G401.6 (cell line): ENCODE measurements at regions not wholly inside any gene's neighbourhood (a gene's known extent, or its start where the extent isn't known, plus 50 kb on each side); places are given as distances from the start of the nearest gene placed in this dataset.
A peak's percentile ranks its signal among the peaks of the same experiment; 100 is the strongest.
"Not testable (repeated sequence)": the region's sequence is repeated elsewhere in the genome, so short reads cannot be mapped to it uniquely, and the experiment has no call there.

Experiments used
- FAIRE-seq: peaks from 2 replicates; lab custom pipeline; 2012; peaks lifted over from hg19 to GRCh38; lab: Jason Lieb, UNC

DNA sequence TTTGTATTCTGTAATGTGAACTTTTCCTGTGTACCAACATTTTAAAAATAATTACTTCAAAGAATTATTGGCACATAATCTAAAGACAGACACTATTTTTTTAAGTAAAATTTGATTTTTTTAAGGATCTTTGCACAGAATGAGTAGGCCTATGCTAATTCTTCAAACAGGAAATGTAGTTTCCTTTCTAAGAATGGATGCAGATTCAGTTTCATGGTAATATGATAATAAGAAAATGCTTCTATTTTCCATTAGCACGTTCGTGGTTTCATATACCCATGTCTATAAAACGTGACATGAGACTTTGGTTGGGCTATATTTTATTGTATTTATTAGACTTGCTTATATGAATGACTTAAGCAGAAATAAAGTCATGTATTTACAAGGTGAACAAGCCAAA lies 191.8 kb upstream of the RBBP8 start:
- no peak for FAIRE-seq

GRCh38 chr18:22742409-22742808 lies 190.7 kb upstream of the RBBP8 start:
- FAIRE-seq = no peak

DNA sequence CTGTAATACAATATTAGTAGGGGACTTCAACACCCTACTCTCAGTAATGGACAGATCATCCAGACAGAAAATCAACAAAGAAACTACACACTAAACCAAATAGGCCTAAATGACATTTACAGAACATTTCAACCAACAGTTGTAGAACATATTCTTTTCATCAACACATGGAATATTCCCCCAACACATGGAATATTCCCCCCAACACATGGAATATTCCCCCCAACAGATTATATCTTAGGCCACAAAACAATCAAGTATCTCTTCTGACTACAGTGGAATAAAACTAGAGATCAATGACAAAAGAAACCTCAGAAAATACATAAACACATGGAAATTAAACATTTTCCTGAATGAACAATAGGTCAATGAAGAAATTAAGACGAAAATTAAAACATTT lies 187.2 kb upstream of the RBBP8 start:
- FAIRE-seq = no peak

DNA sequence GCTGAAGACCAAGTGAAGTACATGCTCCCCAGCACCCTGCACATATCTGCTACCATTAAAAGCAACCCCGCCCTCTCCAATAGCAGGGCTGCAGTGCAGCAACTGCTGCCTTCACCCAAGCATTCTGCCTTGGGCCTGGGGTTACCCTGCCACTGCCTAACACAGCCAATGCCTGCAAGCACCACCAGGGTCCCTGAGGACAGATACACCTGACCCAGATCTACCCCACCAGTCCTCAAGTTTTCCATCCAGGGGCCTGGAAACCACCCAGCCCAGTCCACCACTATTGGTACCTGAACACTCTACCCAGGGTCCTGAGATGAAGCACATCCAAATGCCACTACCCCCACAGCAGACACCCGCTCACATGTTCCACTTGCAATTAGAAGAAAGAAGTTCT lies 181.1 kb upstream of the RBBP8 start:
- no peak for FAIRE-seq

DNA sequence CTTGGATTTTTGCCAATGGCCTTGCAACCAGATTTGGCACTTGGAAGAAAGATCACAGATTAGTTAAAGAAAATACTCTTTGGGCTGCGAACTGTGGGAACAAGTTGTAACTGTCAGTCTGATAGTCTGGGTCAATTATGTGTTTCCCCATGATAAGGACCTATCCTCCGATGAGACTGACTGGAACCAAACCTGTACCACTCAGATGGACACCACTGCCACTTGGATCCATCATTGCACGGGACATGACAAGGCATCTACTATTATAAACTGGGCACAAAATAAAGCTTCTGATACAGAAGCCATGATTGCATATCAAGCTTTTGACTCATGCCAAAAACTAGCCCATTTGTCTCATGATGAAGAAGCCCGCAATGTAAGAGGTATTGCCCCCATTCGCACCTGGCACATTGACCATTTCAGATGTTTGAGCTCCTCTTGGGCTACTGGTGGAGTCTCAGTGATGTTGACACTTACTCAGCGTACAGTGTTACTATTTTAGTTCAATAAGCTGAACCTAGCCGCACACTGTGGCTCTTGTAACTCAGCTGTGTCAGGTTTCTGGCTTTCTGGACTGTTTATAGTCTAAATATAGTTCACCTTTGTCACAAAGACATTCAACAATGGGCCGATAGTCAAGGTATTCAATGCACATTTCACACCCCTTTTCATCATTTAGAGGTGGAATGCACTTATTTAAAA lies 179.8 kb upstream of the RBBP8 start:
- no peak for FAIRE-seq

DNA sequence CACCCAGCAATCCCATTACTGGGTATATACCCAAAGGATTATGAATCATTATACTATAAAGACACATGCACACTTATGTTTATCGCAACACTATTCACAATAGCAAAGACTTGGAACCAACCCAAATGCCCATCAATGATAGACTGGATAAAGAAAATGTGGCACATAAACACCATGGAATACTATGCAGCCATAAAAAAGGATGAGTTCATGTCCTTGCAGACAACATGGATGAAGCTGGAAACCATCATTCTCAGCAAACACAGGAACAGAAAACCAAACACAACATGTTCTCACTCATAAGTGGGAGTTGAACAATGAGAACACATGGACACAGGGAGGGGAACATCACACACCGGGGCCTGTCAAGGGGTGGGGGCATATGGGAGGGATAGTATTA lies 169.1 kb upstream of the RBBP8 start:
- not testable (repeated sequence) for FAIRE-seq

GRCh38 chr18:22765896-22766295 lies 167.2 kb upstream of the RBBP8 start:
- no peak for FAIRE-seq

DNA sequence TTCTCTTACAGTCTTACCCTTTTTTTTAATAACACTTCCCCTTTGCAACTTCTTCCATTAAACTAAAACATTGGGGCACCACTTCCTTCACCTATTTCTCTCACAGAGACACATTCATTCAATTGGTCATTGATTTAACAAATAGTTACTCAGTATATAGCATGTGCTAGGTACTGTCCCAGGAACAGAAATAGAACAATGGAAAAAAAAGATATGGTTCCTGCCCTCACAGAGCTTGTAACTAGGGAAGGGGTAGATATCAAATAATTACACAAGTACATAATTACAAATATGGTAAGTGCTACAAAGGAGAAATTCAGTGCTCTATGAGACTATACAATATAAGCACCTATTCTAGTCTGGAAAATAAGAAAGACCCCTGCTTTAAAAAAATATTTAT lies 165.5 kb upstream of the RBBP8 start:
- no peak for FAIRE-seq

GRCh38 chr18:22773944-22774343 lies 159.2 kb upstream of the RBBP8 start:
- no peak for FAIRE-seq

DNA sequence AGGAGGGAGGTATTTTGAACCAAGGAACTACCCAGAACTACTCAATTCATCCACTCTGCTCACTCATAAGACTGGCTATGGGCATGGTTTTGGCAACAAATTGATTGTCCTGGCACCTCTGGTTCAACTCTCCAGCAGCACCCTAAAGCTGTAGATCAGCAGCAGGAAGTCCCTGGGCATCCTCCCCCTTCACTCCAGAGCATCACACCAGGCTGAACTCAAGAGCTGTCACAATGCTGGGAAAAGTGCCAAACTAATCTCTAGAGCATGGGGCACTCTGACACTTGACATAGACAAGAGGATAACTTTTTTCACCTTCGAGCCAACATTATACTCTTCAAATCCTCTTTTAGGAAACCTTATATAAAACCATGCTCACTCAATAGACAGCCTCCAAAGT lies 154.1 kb upstream of the RBBP8 start:
- no peak for FAIRE-seq

GRCh38 chr18:22783245-22783644 lies 149.9 kb upstream of the RBBP8 start:
- no peak for FAIRE-seq

DNA sequence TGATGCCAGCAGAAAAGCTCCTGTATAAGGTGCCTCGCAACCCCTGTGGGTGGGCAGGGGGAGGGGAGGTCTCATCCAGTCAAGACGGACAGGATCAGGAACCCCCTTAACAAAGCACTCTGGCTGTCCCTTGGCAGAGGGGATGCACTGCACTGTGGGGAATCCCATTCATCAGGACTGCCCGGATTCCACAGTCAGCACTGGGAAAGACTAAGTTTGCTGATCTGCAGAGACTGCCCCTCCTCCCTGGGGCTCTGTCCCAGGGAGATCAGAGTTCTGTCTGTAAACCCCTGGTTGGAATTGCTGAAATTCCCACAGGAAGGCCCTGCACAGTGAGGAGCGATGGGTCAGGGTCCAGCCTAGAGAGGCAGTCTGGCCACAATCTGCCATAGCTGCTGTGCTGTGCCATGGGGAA lies 149.5 kb upstream of the RBBP8 start:
- no peak for FAIRE-seq

DNA sequence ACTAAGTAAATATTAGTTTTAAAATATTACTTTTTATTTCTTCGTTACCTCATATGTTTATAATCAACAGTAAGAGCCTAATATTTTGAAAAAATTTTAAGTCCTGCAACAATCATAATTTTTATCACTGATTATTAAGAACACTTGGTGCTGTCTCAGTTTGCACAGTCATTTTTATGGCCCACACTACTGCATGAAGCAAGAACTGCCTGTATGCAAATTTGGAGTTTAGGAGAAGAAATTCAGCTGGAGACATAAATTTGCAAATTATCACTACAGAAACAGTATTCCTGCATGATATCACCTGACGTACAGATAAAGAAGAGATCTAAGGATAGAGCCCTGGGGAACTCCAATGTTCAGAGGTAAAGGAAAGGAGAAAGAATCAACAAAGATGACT lies 144.1 kb upstream of the RBBP8 start:
- FAIRE-seq = no peak

DNA sequence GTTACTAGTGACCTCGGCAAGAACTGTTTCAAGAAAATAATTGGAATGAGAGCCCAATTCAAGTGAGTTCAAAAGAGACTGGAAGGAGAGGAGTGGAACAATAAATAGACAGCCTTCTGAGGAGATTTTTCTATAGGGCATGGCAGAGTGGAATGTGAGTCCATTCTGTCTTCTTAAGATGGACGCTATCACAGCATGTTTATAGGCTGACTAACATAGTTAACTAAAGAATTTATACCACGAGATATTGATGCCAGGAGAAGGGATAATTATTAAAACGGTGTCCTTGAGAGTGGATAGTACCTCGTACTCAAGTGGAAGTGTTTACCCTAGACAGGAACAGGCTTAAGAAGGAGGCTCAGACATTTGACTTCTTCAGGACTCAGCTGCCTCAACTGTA lies 143.5 kb upstream of the RBBP8 start:
- FAIRE-seq = no peak

- no peak for FAIRE-seq
Measured at GRCh38 chr18:22790545-22791309, 142.4 kb upstream of the RBBP8 start.

GRCh38 chr18:22791310-22791610 lies 141.9 kb upstream of the RBBP8 start:
- FAIRE-seq = no peak

DNA sequence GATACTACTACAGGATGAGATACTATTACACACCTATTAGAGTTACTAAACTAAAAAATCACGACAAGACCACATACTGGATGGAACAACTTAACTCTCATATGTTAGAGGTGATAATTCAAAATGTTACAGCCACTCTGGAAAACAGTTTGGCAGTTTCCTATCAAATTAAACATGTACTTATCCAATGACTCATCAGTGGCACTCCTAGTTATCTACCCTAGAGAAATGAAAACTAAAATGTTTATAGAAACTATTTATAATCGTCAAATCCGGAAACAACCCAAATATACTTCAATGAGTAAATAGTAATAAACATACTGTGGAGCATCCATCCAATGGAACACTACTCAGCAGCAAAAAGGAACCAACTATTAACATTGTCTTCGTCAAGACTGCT lies 137.0 kb upstream of the RBBP8 start:
- FAIRE-seq = no peak

DNA sequence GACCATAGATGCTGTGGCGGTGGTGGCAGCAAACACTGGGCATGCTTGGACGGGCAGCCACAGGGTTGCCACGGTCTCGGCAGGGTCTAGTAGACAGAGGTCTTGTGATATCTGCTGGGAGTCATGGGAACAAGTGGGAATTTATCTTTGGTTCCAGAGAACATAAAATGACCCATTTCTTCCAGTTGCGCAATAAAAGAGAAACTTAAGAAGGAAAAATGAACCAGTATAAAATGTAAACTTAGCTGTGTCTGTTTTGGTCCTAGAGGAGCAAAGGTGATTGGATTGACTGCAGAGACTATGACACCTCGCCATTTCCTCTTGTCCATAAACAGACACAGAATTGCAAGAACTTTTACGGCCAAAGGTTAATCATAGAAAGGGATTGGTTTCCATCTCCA lies 132.6 kb upstream of the RBBP8 start:
- no peak for FAIRE-seq

- FAIRE-seq = peak; percentile 91
Measured at GRCh38 chr18:22813648-22814328, 119.3 kb upstream of the RBBP8 start.

DNA sequence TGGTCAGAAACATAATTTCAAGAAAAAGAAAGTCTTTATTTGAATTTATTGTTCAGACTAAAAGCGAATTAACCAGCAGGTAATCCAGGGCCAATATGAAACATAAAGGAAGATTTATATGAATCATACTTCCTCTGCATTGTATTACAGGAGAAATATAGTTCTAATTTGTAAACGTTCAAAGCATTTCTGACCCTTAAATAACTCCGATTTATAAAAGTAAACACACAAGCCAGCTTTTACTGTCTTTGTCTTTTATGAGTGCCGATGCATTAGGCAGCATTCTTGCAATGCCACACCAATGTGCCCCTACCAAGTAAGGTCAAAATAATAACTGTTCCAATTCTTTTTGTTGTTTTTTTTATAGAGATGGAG lies 118.8 kb upstream of the RBBP8 start:
- FAIRE-seq = no peak

DNA sequence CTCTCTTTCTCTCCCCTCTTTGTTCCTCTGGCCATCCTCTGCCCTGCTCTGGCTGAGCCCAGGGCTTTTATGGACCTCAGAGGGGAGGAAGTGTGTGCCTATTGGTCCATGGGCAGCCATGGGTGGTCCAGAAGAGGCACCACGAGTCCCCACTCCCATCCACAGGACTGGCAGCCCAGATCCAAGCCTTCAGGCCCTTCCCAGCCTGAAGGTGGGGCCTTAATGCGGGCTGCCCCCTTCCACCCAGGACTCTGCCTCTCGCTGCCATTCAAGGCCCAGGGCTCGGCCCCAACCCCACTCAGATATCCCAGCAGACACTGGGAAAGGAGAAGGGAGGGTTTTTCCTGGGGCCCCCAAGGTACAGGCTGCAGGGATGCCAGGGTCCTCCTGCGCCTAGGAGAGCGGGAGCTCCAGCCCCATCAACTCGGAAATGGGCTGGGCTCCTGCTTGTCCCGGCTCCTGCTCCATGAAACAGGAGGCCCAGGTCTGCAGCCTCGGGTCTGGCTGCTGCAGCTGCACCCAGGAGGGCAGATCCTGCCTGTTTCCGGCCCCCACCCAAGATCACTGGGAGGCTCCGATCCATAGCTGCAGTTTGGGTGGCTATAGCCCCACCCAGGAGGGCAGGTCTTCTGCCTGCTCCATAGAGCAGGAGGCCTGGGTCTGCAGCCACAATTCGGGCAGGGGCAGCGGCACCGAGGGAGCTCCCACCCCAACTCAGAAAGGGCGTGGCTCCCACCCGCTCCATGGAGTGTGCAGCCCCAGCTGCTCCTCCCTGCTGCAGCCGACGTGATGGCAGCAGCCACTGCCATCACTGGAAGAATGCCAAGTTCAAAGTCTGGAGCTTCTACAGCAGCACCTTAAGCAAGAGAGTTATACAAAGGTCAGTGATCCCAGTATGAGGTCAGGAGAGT lies 116.6 kb upstream of the RBBP8 start:
- FAIRE-seq = no peak

DNA sequence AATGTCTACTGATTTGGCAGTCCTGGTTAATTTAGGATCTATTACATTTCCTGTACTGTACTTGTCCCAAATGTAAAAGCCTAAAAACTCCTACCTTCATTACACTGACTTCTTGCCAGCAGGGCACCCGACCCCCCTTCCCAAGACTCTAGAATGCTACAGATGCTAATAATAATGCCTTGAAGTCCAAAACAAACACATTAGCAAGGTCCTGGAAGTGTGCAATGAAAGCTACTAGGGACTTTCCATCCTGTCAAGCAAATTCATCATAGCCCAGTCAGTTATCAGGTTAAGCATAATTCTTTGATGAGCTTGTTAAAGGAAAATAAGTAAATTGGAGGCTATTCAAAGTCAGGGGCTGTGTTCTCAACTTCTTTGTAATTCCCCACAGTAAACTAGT lies 115.3 kb upstream of the RBBP8 start:
- FAIRE-seq = no peak

GRCh38 chr18:22822024-22822423 lies 111.1 kb upstream of the RBBP8 start:
- no peak for FAIRE-seq
